IPS DF 19.7 (cell line): ENCODE measurements at regions not wholly inside any gene's neighbourhood (a gene's known extent, or its start where the extent isn't known, plus 50 kb on each side); places are given as distances from the start of the nearest gene placed in this dataset.
A peak's percentile ranks its signal among the peaks of the same experiment; 100 is the strongest.

ENCODE experiments used
- DNase-seq: peaks from one replicate; pipeline ENCODE4 v3.0.0-alpha.2; 2013; ENCODE audit warnings: low read depth, low spot score

DNA sequence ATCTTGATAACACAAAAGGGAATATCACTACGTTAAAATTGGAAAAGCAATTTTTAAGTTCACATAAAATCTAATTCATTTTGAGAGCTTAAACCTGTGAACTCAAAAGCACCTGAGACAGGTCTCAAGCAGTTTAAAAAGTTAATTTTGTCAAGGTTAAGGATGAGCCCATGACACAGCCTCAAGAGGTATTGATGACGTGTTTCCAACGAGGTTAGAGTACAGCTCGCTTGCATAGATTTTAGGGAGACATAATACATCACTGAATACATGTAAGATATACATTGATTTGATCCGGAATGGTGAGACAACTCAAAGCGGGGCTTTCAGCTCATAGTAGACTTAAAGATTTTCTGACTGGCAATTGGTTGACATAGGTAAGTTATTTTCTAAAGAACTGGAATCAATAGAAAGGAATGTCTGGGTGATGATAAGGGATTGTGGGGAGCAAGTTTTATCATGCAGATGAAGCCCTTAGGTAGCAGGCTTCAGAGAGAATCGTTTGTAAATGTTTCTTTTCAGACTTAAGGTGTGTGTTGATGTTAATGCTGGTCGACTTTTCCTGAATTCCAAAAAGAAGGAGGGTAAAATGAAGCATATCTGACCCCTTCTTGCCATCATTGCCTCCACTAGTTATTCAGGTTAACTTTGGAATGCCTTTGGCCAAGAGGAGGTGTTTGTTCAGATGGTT, 2890.6 kb downstream of the PCDH9 start:
- DNase-seq, result peak; percentile 45

DNA sequence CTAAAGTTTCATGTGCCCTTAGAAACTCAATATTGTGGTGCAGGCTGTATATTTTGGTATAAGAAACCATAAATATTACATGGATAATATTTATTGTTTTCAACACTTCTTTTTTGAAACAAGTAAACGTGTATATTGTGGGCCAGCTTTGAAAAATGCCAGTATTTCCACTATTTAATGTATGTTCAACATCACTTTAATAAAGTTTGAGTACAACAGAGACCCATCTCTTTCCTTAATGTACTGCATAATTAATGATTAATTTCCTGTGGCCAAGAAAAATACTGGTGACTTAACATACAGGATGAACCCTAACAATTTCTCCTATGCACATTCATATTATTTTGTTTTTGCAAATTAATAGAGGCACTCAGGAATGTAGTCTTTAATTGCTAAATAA, 2891.5 kb downstream of the PCDH9 start:
- no peak for DNase-seq

GRCh38 chr13:64333888-64334287, 2896.2 kb downstream of the PCDH9 start:
- DNase-seq, result no peak

- DNase-seq, result no peak
These were observed 2898.1 kb downstream of the PCDH9 start for GRCh38 chr13:64332048-64332447.

- no peak for DNase-seq
These were observed 2902.5 kb downstream of the PCDH9 start for GRCh38 chr13:64327505-64328194.

DNA sequence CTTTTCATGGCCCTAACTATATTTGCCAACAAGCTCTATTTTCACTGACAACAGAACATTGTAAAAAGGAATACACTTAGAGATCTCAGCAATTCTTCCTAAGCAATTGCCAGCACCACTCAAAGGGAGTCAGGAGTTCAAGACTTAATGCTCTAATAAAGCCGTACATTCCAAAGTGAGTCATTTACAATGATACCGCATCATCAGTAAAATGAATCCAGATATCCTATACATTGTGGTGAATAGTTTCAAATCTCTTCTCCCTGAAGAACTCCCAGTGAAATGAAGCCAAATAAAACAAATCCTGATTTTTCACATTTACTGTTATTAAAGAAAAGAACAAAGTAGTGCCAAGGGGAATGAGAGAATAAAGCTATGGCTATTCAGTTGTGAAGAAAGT, 2898.7 kb upstream of the PCDH20 start:
- no peak for DNase-seq

DNA sequence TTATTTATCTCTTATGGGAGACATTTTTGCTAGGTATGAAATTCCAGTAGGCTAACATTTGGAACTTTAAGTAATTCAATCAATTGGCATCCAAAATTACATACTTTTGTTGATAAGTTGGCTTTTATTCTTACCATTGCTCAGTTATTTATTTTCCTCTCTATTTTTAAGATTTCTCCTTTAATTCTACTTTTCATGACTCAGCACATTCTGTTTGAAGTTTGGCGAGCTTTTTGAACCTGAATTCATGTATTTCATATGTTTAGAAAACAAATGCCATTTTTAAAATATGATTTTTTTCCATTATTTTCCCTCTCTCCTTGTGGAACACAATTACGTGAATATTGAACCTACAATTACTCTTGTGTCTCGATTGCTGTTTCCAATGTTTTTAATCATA, 2896.3 kb upstream of the PCDH20 start:
- DNase-seq, result no peak

GRCh38 chr13:64311112-64311511, 2895.5 kb upstream of the PCDH20 start:
- no peak for DNase-seq

- DNase-seq, result no peak
These were observed 2889.6 kb upstream of the PCDH20 start for GRCh38 chr13:64305246-64305645.

- DNase-seq, result no peak
These were observed 2884.6 kb upstream of the PCDH20 start for GRCh38 chr13:64300239-64300638.

DNA sequence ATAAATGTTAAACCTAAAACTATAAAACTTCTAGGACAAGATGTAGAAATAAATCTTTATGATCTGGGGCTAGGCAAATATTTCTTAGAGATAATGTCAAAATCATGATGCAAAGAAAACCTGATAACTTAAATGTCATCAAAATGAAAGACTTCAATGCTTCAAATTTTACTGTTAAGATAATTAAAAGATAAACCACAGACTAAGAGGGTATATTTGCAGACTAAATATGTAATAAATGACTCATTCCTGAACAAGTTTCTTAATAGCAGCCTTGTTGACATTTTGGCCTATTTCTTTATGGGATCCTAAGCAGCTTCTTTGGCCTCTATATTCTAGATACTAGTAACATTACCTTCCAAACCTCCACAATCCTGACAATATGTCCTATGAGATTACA, 2878.3 kb upstream of the PCDH20 start:
- no peak for DNase-seq

DNA sequence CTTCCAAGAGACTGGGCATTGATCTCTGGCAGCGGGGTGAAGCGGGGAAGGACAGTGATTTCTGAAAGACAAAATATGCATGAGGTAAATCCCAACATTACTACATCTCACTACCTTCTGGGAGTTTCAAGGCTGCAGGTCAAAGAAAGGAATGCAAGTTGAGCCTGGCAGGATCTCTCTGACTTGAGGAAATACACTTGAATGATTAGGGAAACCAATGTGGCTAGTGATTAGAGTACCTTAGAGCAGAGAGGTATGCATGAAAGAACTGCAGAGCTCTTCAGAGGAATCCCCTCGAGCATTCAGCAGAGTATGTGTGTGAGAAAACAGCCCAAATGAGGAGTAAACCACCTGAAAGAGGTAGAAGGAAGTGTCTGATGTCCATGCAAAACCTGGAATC, 2874.1 kb upstream of the PCDH20 start:
- no peak for DNase-seq

DNA sequence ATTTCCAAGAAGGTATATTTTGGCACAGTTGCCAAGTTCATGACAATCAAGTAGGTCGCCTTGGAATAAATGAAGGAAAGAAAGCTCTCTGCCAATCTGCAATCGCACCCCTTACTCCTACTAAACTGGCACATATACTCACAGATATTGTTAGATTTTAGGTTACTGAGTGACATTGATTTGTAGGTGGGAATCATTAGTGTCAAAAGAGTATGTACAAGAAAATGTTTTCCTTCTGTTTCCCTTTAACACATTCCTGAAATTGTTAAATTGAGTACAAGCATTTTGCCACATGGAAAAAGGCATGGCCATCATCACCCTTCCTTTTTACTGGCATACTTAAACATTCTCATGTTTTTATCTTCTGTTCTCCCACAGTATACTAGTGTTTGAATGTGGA, 2868.3 kb upstream of the PCDH20 start:
- no peak for DNase-seq

DNA sequence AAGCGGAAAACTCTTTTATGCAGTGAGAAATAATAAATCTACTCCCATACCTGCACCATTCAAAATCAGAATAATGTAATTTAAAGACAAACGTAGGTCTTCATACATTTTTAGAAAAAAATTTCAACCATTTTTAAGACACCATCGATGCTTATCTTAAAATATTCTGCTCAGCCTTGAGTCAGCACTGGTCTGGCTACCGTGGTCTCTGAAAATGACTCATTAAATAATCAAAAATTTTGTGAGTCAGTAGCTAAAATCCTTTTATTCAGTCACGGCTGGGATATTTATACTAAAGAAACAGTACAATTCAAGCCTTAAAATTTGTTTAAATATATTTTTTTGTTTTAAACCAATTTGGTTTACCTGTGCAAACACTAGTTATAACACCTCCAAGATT, 2862.8 kb upstream of the PCDH20 start:
- DNase-seq, result no peak

- no peak for DNase-seq
These were observed 2861.4 kb upstream of the PCDH20 start for GRCh38 chr13:64277097-64277496.

GRCh38 chr13:64276232-64276631, 2860.6 kb upstream of the PCDH20 start:
- no peak for DNase-seq

DNA sequence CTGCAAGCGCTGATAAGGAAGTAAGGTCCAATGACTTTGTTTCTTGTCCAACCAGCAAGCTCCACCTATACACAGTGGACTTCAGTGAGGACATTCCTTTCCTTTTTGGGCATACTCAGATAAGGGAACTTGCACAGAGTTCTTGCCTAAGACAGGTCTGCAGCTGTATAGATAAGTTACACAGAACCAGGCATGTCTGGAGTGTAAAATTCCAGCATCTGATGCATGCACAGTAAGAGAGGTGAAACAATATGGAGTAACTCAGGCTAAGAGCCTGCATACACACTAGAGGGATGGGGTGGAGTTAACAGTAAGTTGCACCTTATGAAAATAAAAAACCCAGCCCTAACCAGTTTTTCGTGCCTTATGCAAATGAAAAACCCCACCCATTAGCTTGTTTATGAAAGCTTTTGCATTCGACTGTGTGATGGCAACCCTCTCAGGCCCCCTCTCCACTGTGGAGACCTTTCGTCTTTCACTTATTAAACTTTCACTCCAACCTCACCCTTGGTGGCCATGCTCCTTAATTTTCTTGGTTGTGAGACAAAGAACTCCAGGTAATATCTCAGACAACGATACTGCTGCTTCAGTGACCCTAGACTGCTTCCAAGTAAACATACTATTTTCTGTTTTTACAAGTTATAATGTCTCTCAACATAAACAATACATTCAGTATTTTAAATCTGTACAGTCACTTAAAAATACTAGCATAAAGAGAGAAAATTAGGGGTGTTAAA, 2859.0 kb upstream of the PCDH20 start:
- no peak for DNase-seq

GRCh38 chr13:64273780-64274179, 2858.1 kb upstream of the PCDH20 start:
- no peak for DNase-seq

DNA sequence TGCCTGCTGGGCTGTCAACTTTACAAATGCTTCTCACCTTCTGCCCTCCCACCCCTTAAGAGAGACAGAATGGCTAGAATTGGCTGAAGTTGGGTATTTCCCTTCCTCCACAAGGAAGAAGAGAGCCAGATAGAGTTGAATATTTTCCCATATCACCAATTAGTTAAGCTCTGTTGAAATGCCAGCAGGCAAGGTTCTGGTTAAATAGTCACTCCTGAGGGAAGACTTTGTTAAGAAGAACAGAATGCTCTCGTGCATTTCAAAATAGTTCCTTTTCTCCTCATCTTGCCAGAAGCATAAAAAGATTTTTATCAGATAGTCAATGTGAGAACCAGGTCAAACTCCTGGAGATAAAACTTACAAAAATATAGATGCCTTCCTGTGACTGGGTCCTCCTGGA, 2857.0 kb upstream of the PCDH20 start:
- DNase-seq, result no peak

- no peak for DNase-seq
These were observed 2850.4 kb upstream of the PCDH20 start for GRCh38 chr13:64266024-64266423.

GRCh38 chr13:64263285-64263684, 2847.6 kb upstream of the PCDH20 start:
- DNase-seq, result no peak

- DNase-seq, result no peak
These were observed 2841.1 kb upstream of the PCDH20 start for GRCh38 chr13:64256751-64257150.

DNA sequence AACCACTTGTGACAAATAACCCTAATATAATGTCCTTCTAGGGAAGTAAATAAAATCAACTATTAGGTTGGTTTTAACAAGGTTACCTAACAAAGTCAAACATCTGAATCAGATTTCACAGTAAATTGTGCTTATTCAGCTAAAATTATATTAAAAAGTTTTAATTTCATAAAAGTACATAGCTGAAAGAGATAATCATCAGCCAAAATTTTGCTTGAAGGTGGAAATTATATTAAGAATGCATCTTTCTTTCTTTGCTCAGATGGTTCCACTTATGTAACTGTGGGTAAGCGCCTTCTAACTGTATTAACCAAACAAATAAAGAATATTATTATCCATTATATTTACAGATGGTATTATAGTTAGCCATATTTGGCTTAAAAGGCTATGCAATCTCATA, 2840.3 kb upstream of the PCDH20 start:
- DNase-seq, result no peak
